DND-41 (cell line): ENCODE measurements at regions not wholly inside any gene's neighbourhood (a gene's known extent, or its start where the extent isn't known, plus 50 kb on each side); places are given as distances from the start of the nearest gene placed in this dataset.

Experiments used
- CTCF ChIP-seq: IDR thresholded peaks from 2 replicates; pipeline ENCODE4 v1.5.1; 2012; ENCODE audit warnings: borderline replicate concordance, low read length, moderate library complexity, mild to moderate bottlenecking; ENCODE audit not compliant: poor library complexity, severe bottlenecking; ENCODE audit errors: extremely low read depth
- EZH2 ChIP-seq: IDR thresholded peaks from 3 replicates; pipeline ENCODE4 v1.6.1; 2012; ENCODE audit warnings: borderline replicate concordance, low read depth, mild to moderate bottlenecking, moderate library complexity, low read length, inconsistent platforms; ENCODE audit not compliant: severe bottlenecking

- TF ChIP-seq CTCF, result no peak
- no peak for TF ChIP-seq EZH2
These were observed 306.9 kb downstream of the ZNF516 start for GRCh38 chr18:76188097-76188496.
